Type B pancreatic cell (in vitro differentiated cells): ENCODE measurements at regions not wholly inside any gene's neighbourhood (a gene's known extent, or its start where the extent isn't known, plus 50 kb on each side); places are given as distances from the start of the nearest gene placed in this dataset.

ENCODE experiments used
- DNase-seq: peaks from one replicate; pipeline ENCODE4 v3.0.0; 2021; ENCODE audit warnings: mixed read lengths; ENCODE audit not compliant: unreplicated experiment; ENCODE audit errors: extremely low spot score
- H3K27ac Mint-ChIP-seq: 2 replicates; pipeline ENCODE4 v1.8.0; 2021; ENCODE audit warnings: mild to moderate bottlenecking, mixed read lengths
- H3K27me3 Mint-ChIP-seq: 2 replicates; pipeline ENCODE4 v1.8.0; 2021; ENCODE audit warnings: mixed read lengths
- H3K36me3 Mint-ChIP-seq: 2 replicates; pipeline ENCODE4 v1.8.0; 2021; ENCODE audit warnings: mixed read lengths
- H3K4me1 Mint-ChIP-seq: one replicate; pipeline ENCODE4 v1.8.0; 2021; ENCODE audit warnings: mixed read lengths; ENCODE audit not compliant: unreplicated experiment
- H3K4me3 Mint-ChIP-seq: 2 replicates; pipeline ENCODE4 v1.8.0; 2021; ENCODE audit warnings: mild to moderate bottlenecking, mixed read lengths
- H3K9me3 Mint-ChIP-seq: 2 replicates; pipeline ENCODE4 v1.8.0; 2021; ENCODE audit warnings: mixed read lengths
- TF ChIP-seq, protein P1 (sequence below): fragments of 200-600 bp; sonication (generic); conservative IDR thresholded peaks from 2 replicates; pipeline ENCODE4 v1.5.0; 2021; ENCODE audit warnings: antibody characterized with exemption, mild to moderate bottlenecking

DNA sequence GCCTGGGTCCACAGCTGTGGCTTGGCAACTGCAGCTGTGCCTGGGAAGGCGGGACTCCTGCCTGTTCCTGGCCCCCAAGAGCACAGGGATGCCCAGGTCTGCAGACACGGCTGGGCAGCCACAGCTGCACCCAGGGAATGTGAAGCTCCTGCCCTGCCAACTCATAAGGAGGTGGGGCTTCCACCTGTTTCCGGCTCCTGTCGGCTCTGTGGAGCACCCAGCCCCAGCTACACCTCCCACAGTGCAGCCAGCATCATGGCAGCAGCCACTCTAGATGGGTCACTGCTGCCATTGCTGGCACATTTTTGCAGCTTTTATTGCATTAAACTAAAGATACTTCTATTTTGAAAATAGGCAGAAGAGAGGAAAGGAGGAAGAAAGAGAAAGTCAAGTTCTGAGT lies 207.9 kb downstream of the SAMD5 start:
- Mint-ChIP-seq H3K27ac (no peak overlapping the region), H3K4me3 (no peak overlapping the region), H3K9me3 (peaks cover 5% of the 10 kb centered on the region), H3K36me3 (no peaks in the 10 kb centered on the region), H3K4me1 (peaks cover 7% of the 10 kb centered on the region), H3K27me3 (no peaks in the 10 kb centered on the region)
- DNase-seq, result no peak
- TF ChIP-seq, protein P1, sequence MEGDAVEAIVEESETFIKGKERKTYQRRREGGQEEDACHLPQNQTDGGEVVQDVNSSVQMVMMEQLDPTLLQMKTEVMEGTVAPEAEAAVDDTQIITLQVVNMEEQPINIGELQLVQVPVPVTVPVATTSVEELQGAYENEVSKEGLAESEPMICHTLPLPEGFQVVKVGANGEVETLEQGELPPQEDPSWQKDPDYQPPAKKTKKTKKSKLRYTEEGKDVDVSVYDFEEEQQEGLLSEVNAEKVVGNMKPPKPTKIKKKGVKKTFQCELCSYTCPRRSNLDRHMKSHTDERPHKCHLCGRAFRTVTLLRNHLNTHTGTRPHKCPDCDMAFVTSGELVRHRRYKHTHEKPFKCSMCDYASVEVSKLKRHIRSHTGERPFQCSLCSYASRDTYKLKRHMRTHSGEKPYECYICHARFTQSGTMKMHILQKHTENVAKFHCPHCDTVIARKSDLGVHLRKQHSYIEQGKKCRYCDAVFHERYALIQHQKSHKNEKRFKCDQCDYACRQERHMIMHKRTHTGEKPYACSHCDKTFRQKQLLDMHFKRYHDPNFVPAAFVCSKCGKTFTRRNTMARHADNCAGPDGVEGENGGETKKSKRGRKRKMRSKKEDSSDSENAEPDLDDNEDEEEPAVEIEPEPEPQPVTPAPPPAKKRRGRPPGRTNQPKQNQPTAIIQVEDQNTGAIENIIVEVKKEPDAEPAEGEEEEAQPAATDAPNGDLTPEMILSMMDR, result no peak

DNA sequence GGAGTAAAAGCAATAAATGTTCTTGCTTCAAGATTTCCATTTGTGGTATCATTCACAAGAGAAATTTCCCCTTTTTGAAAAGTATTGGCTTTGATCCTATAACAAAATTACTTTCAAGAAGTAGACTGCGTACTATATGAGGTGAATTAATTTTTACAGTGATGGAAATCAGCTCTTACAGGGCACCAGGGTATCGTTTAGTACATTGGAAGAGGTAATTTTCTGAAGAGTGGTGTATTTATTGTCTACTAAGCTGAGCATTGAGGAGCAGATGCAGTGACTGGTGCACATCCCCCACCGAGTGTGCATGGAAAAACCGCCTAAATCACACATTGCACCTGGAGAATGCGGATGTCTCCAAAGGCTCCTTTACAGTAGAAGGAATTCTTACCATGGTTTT lies 209.5 kb downstream of the SAMD5 start:
- Mint-ChIP-seq H3K4me3 (no peak overlapping the region), H3K27ac (no peak overlapping the region), H3K27me3 (no peaks in the 10 kb centered on the region), H3K9me3 (peaks cover 15% of the 10 kb centered on the region), H3K4me1 (peaks cover 3% of the 10 kb centered on the region), H3K36me3 (no peaks in the 10 kb centered on the region)
- no peak for DNase-seq
- TF ChIP-seq, protein P1, result no peak

DNA sequence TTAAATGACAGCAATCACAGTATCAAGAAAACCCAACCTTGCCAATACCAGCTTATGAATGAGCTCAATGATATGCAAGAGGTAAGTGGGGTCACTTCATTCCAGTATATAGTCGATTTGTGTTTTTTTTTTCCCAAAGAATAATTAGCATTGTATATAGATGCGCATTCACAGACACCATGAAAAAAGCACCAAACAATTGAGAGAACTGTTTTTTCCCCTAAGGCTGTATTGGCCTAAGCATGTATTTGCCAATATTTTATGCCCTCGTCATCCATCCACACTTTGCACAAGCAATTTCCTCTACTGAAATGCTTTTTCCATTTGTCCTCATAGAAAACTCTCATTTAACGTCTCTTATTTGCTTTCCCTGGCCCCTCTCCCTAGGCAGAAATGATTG lies 213.7 kb downstream of the SAMD5 start:
- Mint-ChIP-seq H3K4me3 (no peak overlapping the region), H3K27me3 (no peaks in the 10 kb centered on the region), H3K36me3 (no peaks in the 10 kb centered on the region), H3K27ac (no peak overlapping the region), H3K9me3 (peaks cover 18% of the 10 kb centered on the region), H3K4me1 (peaks cover 3% of the 10 kb centered on the region)
- no peak for DNase-seq
- TF ChIP-seq, protein P1, result no peak

DNA sequence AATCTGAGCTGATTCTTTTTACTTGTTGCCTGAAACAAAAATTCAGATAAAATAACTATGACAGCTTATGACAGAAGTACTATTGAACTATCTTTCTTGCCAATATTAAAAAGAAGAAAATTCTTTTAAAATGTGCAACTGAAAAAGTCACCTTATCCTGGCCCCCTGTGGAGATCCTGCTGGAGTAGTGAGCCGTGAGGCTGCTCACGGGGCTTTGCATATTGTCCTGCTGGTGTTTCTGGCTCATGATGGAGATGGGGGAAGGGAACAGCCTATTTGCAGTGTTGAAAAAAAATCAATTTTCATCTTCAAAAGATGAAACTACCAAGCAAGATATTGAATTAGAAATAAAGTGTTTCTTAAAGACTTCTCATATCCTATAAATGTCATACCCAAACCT lies 216.0 kb downstream of the SAMD5 start:
- TF ChIP-seq, protein P1, result no peak
- DNase-seq, result no peak
- Mint-ChIP-seq H3K27me3 (no peaks in the 10 kb centered on the region), H3K36me3 (no peaks in the 10 kb centered on the region), H3K4me1 (no peaks in the 10 kb centered on the region), H3K9me3 (peaks cover 13% of the 10 kb centered on the region), H3K27ac (no peak overlapping the region), H3K4me3 (no peak overlapping the region)

DNA sequence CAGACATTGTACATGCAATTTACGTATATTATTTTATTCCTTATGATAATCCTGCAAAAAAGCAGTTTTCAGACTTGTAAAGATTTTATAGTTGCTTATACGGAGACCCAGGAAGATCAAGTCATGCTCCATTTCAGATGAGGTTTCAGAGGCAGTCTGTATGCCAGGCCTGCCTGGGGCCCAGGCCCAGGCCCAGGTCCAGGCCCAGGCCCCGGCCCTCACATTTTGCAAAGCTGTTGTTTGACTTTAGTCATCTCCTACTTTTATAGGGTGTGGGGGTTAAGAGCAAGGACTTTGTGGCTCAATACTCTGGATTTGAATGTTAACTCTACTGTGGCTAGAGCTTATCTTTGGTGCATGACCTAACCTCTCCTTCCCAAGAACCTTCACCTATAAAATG lies 217.9 kb downstream of the SAMD5 start:
- no peak overlapping the region for H3K27ac Mint-ChIP-seq
- H3K4me1 Mint-ChIP-seq, result no peaks in the 10 kb centered on the region
- TF ChIP-seq, protein P1, result no peak
- H3K36me3 Mint-ChIP-seq, result no peaks in the 10 kb centered on the region
- no peak overlapping the region for H3K4me3 Mint-ChIP-seq
- H3K9me3 Mint-ChIP-seq, result peaks cover 13% of the 10 kb centered on the region
- DNase-seq, result no peak
- no peaks in the 10 kb centered on the region for H3K27me3 Mint-ChIP-seq

DNA sequence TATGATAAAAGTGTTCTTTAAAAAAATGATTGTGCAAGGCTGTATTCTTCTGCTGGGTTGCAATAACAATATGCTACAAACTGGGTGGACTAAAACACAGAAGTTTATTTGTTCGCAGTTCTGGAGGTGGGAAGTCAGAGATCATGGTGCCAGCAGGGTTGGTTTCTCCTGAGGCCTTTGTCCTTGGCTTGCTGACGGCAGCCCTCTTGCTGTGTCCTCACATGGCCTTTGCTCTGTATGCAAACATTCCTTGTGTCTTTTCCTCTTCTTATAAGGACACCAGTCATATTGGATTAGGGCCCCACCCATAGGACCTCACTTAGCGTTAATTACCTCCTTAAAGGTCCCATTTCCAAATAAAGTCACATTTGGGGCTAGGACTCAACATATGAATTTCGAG lies 220.4 kb downstream of the SAMD5 start:
- H3K9me3 Mint-ChIP-seq, result no peaks in the 10 kb centered on the region
- H3K36me3 Mint-ChIP-seq, result no peaks in the 10 kb centered on the region
- no peaks in the 10 kb centered on the region for H3K27me3 Mint-ChIP-seq
- no peak overlapping the region for H3K27ac Mint-ChIP-seq
- no peak overlapping the region for H3K4me3 Mint-ChIP-seq
- no peaks in the 10 kb centered on the region for H3K4me1 Mint-ChIP-seq
- TF ChIP-seq, protein P1, result no peak
- DNase-seq, result no peak
